EH (cell line): ENCODE measurements at regions not wholly inside any gene's neighbourhood (a gene's known extent, or its start where the extent isn't known, plus 50 kb on each side); places are given as distances from the start of the nearest gene placed in this dataset.

Experiments used
- DNase-seq: peaks from one replicate; pipeline ENCODE4 v3.0.0-alpha.2; 2015; ENCODE audit warnings: low read depth

GRCh38 chr9:72431036-72431435 lies 66.0 kb upstream of the ZFAND5 start:
- DNase-seq = no peak

- DNase-seq = peak; percentile 96
These were observed 63.3 kb upstream of the ZFAND5 start for GRCh38 chr9:72428329-72428728.

GRCh38 chr9:72427801-72428200 lies 62.8 kb upstream of the ZFAND5 start:
- no peak for DNase-seq

GRCh38 chr9:72424131-72424530 lies 59.1 kb upstream of the ZFAND5 start:
- no peak for DNase-seq

GRCh38 chr9:72422214-72422613 lies 57.2 kb upstream of the ZFAND5 start:
- no peak for DNase-seq

- no peak for DNase-seq
These were observed 55.8 kb upstream of the ZFAND5 start for GRCh38 chr9:72420783-72421182.

GRCh38 chr9:72415948-72416347 lies 50.9 kb upstream of the ZFAND5 start:
- no peak for DNase-seq

GRCh38 chr9:72415163-72415562 lies 50.2 kb upstream of the ZFAND5 start:
- DNase-seq = no peak
